HFF-Myc (cell line): ENCODE measurements at regions not wholly inside any gene's neighbourhood (a gene's known extent, or its start where the extent isn't known, plus 50 kb on each side); places are given as distances from the start of the nearest gene placed in this dataset.

Experiments
- DNase-seq: peaks from one replicate; pipeline ENCODE4 v3.0.0-alpha.2; 2011; ENCODE audit warnings: low read depth; ENCODE audit errors: extremely low read depth
- H3K4me3 ChIP-seq: replicated peaks from 2 replicates; pipeline ENCODE4 v1.5.1; 2011; ENCODE audit warnings: low read depth, mild to moderate bottlenecking, control low read depth, low read length
- CTCF ChIP-seq: IDR thresholded peaks from 2 replicates; pipeline ENCODE4 v1.5.1; 2012; ENCODE audit warnings: mild to moderate bottlenecking, low read depth, low read length, control low read depth; ENCODE audit errors: missing control alignments

- DNase-seq, result no peak
- no peak overlapping the region for H3K4me3 ChIP-seq
- no peak for TF ChIP-seq CTCF
These were observed 174.8 kb upstream of the UBE2E2 start for GRCh38 chr3:23028294-23028693.

GRCh38 chr3:23029001-23029400 is 174.1 kb upstream of the UBE2E2 start:
- H3K4me3 ChIP-seq, result no peak overlapping the region
- no peak for DNase-seq
- no peak for TF ChIP-seq CTCF

GRCh38 chr3:23035927-23036640 is 167.0 kb upstream of the UBE2E2 start:
- no peak overlapping the region for H3K4me3 ChIP-seq
- no peak for TF ChIP-seq CTCF
- no peak for DNase-seq

- H3K4me3 ChIP-seq, result no peak overlapping the region
- DNase-seq, result no peak
- TF ChIP-seq CTCF, result no peak
These were observed 166.4 kb upstream of the UBE2E2 start for GRCh38 chr3:23036728-23037127.

GRCh38 chr3:23038471-23038870 is 164.7 kb upstream of the UBE2E2 start:
- TF ChIP-seq CTCF, result no peak
- no peak for DNase-seq
- no peak overlapping the region for H3K4me3 ChIP-seq

- no peak for DNase-seq
- no peak overlapping the region for H3K4me3 ChIP-seq
- TF ChIP-seq CTCF, result no peak
These were observed 161.0 kb upstream of the UBE2E2 start for GRCh38 chr3:23041918-23042696.
